IMR-90 (cell line): ENCODE measurements at regions not wholly inside any gene's neighbourhood (a gene's known extent, or its start where the extent isn't known, plus 50 kb on each side); places are given as distances from the start of the nearest gene placed in this dataset.

ENCODE experiments used
- ATAC-seq: fragments of 200-7000 bp; cut with Tn5 transposase; 2 replicates; pipeline ENCODE4 v1.9.1; 2020; ENCODE audit warnings: low read depth, mild to moderate bottlenecking, moderate library complexity
- BruUV-seq: library from RNA; stranded (reverse); fragments of 400-500 nt; replicated peaks from 2 replicates; lab custom pipeline; 2021; lab: Mats Ljungman, UMichigan
- CTCF ChIA-PET: fragments of 300-600 bp; formaldehyde crosslinking; extraction: SDS; loops from one replicate; lab custom pipeline; 2021; ENCODE audit warnings: antibody characterized with exemption; lab: Yijun Ruan, JAX
- POLR2A ChIA-PET: fragments of 300-600 bp; sonication (Branson Sonifier 250); formaldehyde crosslinking; loops from one replicate; lab custom pipeline; 2022; ENCODE audit warnings: antibody characterized with exemption; ENCODE audit not compliant: unreplicated experiment; lab: Charles Lee
- DNase-seq: peaks from one replicate; pipeline ENCODE4 v3.0.0; 2013
- H2AFZ ChIP-seq: replicated peaks from 2 replicates; pipeline ENCODE3; 2013; ENCODE audit warnings: low read length, mild to moderate bottlenecking; ENCODE audit not compliant: poor library complexity
- H2AK5ac ChIP-seq: 2 replicates; pipeline ENCODE4 v1.6.1; 2013; ENCODE audit warnings: low read depth, low read length, inconsistent platforms
- H2AK9ac ChIP-seq: replicated peaks from 2 replicates; pipeline ENCODE3; 2013; ENCODE audit warnings: mild to moderate bottlenecking, low read depth, low read length, moderate library complexity; ENCODE audit not compliant: poor library complexity
- H2BK120ac ChIP-seq: 2 replicates; pipeline ENCODE4 v1.6.1; 2013; ENCODE audit warnings: low read depth, low read length, inconsistent platforms
- H2BK15ac ChIP-seq: 3 replicates; pipeline ENCODE4 v1.6.1; 2013; ENCODE audit warnings: low read depth, low read length, inconsistent platforms
- H2BK20ac ChIP-seq: 2 replicates; pipeline ENCODE4 v1.6.1; 2013; ENCODE audit warnings: low read depth, mild to moderate bottlenecking, inconsistent platforms, low read length, moderate library complexity
- H2BK5ac ChIP-seq: 2 replicates; pipeline ENCODE4 v1.6.1; 2013; ENCODE audit warnings: mild to moderate bottlenecking, low read depth, low read length, inconsistent platforms; ENCODE audit not compliant: poor library complexity, severe bottlenecking
- H3K14ac ChIP-seq: replicated peaks from 2 replicates; pipeline ENCODE4 v1.6.1; 2013; ENCODE audit warnings: low read depth, low read length, inconsistent platforms
- H3K18ac ChIP-seq: 2 replicates; pipeline ENCODE4 v1.6.1; 2013; ENCODE audit warnings: low read depth, low read length, control low read depth
- H3K23ac ChIP-seq: 2 replicates; pipeline ENCODE4 v1.6.1; 2013; ENCODE audit warnings: low read depth, low read length, inconsistent platforms
- H3K27ac ChIP-seq: 2 replicates; pipeline ENCODE4 v1.5.1; 2013; ENCODE audit warnings: mild to moderate bottlenecking, control low read depth, low read length; ENCODE audit not compliant: insufficient read depth
- H3K27me3 ChIP-seq: 2 replicates; pipeline ENCODE4 v1.6.1; 2013; ENCODE audit warnings: low read length; ENCODE audit not compliant: control insufficient read depth, insufficient read depth
- H3K36me3 ChIP-seq: 2 replicates; pipeline ENCODE4 v1.6.1; 2013; ENCODE audit warnings: low read length, mixed read lengths; ENCODE audit not compliant: control insufficient read depth, insufficient read depth
- H3K4ac ChIP-seq: 2 replicates; pipeline ENCODE4 v1.6.1; 2013; ENCODE audit warnings: low read depth, low read length, inconsistent platforms
- H3K4me1 ChIP-seq: 2 replicates; pipeline ENCODE4 v1.6.1; 2013; ENCODE audit warnings: low read length, mixed read lengths; ENCODE audit not compliant: control insufficient read depth, insufficient read depth
- H3K4me2 ChIP-seq: 2 replicates; pipeline ENCODE4 v1.6.1; 2013; ENCODE audit warnings: low read depth, mild to moderate bottlenecking, control low read depth, low read length, moderate library complexity
- H3K4me3 ChIP-seq: 2 replicates; pipeline ENCODE4 v1.5.1; 2013; ENCODE audit warnings: low read depth, mild to moderate bottlenecking, control low read depth, low read length, moderate library complexity; ENCODE audit not compliant: insufficient read depth
- H3K56ac ChIP-seq: 2 replicates; pipeline ENCODE4 v1.6.1; 2013; ENCODE audit warnings: low read length, inconsistent platforms; ENCODE audit not compliant: insufficient read depth; ENCODE audit errors: extremely low read depth
- H3K79me1 ChIP-seq, 2 experiments: 2 replicates each; pipeline ENCODE4 v1.6.1; 2013; ENCODE audit warnings: low read length in 2 of 2, inconsistent platforms in 1 of 2, low read depth in 1 of 2
- H3K9ac ChIP-seq: 2 replicates; pipeline ENCODE4 v1.6.1; 2013; ENCODE audit warnings: low read depth, low read length, control low read depth
- H3K9me1 ChIP-seq: 2 replicates; pipeline ENCODE4 v1.6.1; 2013; ENCODE audit warnings: low read length, inconsistent platforms; ENCODE audit not compliant: insufficient read depth
- H3K9me3 ChIP-seq: 2 replicates; pipeline ENCODE4 v1.6.1; 2013; ENCODE audit warnings: low read length; ENCODE audit not compliant: control insufficient read depth, insufficient read depth
- H4K20me1 ChIP-seq: 2 replicates; pipeline ENCODE4 v1.6.1; 2013; ENCODE audit warnings: low read length, inconsistent platforms; ENCODE audit not compliant: insufficient read depth
- H4K5ac ChIP-seq: 2 replicates; pipeline ENCODE4 v1.6.1; 2013; ENCODE audit warnings: mild to moderate bottlenecking, low read depth, low read length, control low read depth
- H4K8ac ChIP-seq, 2 experiments: 2 replicates each; pipeline ENCODE4 v1.6.1; 2013; ENCODE audit warnings: low read depth in 2 of 2, low read length in 2 of 2, control low read depth in 1 of 2, inconsistent platforms in 1 of 2
- H4K91ac ChIP-seq: 2 replicates; pipeline ENCODE4 v1.6.1; 2013; ENCODE audit warnings: low read depth, low read length, inconsistent platforms; ENCODE audit not compliant: insufficient read depth
- BHLHE40 ChIP-seq: fragments of 150-350 bp; IDR thresholded peaks from 2 replicates; pipeline ENCODE4 v1.6.1; 2016; ENCODE audit warnings: mild to moderate bottlenecking, low read depth, low read length
- CEBPB ChIP-seq: IDR thresholded peaks from 2 replicates; pipeline ENCODE4 v1.6.1; 2012; ENCODE audit warnings: low read depth, low read length, improper control_type of control experiment
- CHD1 ChIP-seq: IDR thresholded peaks from 2 replicates; pipeline ENCODE4 v1.6.1; 2012; ENCODE audit warnings: low read depth, low read length, improper control_type of control experiment
- CTCF ChIP-seq: conservative IDR thresholded peaks from 2 replicates; pipeline ENCODE4 v1.5.1; 2012; ENCODE audit warnings: mild to moderate bottlenecking, low read depth, low read length, improper control_type of control experiment
- ELK1 ChIP-seq: fragments of 150-350 bp; IDR thresholded peaks from 2 replicates; pipeline ENCODE4 v1.6.1; 2016; ENCODE audit warnings: low read depth, mild to moderate bottlenecking, low read length, moderate library complexity, borderline replicate concordance
- FOS ChIP-seq: fragments of 150-350 bp; IDR thresholded peaks from 2 replicates; pipeline ENCODE4 v1.6.1; 2016; ENCODE audit warnings: low read depth, low read length
- MAFK ChIP-seq: IDR thresholded peaks from 2 replicates; pipeline ENCODE4 v1.6.1; 2012; ENCODE audit warnings: low read depth, low read length, improper control_type of control experiment
- MAZ ChIP-seq: IDR thresholded peaks from 2 replicates; pipeline ENCODE4 v1.6.1; 2012; ENCODE audit warnings: low read depth, mild to moderate bottlenecking, low read length, improper control_type of control experiment, moderate library complexity, borderline replicate concordance
- MXI1 ChIP-seq: IDR thresholded peaks from 2 replicates; pipeline ENCODE4 v1.6.1; 2012; ENCODE audit warnings: low read depth, mild to moderate bottlenecking, low read length, moderate library complexity, borderline replicate concordance
- NFE2L2 ChIP-seq: fragments of 150-350 bp; IDR thresholded peaks from 2 replicates; pipeline ENCODE4 v1.6.1; 2016; ENCODE audit warnings: low read depth, mild to moderate bottlenecking, low read length
- POLR2A ChIP-seq: IDR thresholded peaks from 2 replicates; pipeline ENCODE4 v1.6.1; 2012; ENCODE audit warnings: mild to moderate bottlenecking, low read depth, low read length
- RAD21 ChIP-seq: IDR thresholded peaks from 2 replicates; pipeline ENCODE4 v1.6.1; 2012; ENCODE audit warnings: low read length, improper control_type of control experiment
- RCOR1 ChIP-seq: IDR thresholded peaks from 2 replicates; pipeline ENCODE4 v1.6.1; 2012; ENCODE audit warnings: mild to moderate bottlenecking, low read length, improper control_type of control experiment; ENCODE audit not compliant: insufficient replicate concordance
- RFX5 ChIP-seq: IDR thresholded peaks from 2 replicates; pipeline ENCODE4 v1.8.0; 2012; ENCODE audit warnings: low read depth, mild to moderate bottlenecking, low read length, moderate library complexity
- SMC3 ChIP-seq: fragments of 150-350 bp; IDR thresholded peaks from 2 replicates; pipeline ENCODE4 v1.6.1; 2016; ENCODE audit warnings: low read depth, mild to moderate bottlenecking, antibody characterized with exemption, low read length, moderate library complexity
- USF2 ChIP-seq: fragments of 150-350 bp; IDR thresholded peaks from 2 replicates; pipeline ENCODE4 v1.6.1; 2017; ENCODE audit warnings: mild to moderate bottlenecking, antibody characterized with exemption, low read length, low read depth
- WGBS, 2 experiments: methylation state at CpG; one replicate each; pipeline versions ENCODE4 v1.1.5 to v1.1.7; 2013; ENCODE audit warnings: missing lambda C conversion rate in 2 of 2; ENCODE audit not compliant: insufficient read length in 1 of 2; ENCODE audit errors: extremely low coverage in 2 of 2; 5-methylcytosine and 5-hydroxymethylcytosine counted together
- dilution Hi-C: fragments of 300-500 bp; cut with HindIII; formaldehyde crosslinking; loops from one replicate; pipeline ENCODE4 v1.14.3; 2018; ENCODE audit warnings: low sequenced_read_pairs; ENCODE audit not compliant: unreplicated experiment
- in situ Hi-C: fragments of 300-500 bp; cut with MboI; formaldehyde crosslinking; loops from 3 replicates; pipeline ENCODE4 v1.14.3; 2019; ENCODE audit warnings: low sequenced_read_pairs, inconsistent platforms, mixed read lengths
- intact Hi-C: fragments of 100-400 bp; cut with micrococcal nuclease; formaldehyde crosslinking; loops from 2 replicates; pipeline ENCODE4 v1.10.0; 2022

GRCh38 chr16:77650761-77651160 is 71.6 kb upstream of the NUDT7 start:
- Histone ChIP-seq H3K4ac (no peak overlapping the region), H4K8ac (no peak overlapping the region), H3K23ac (no peak overlapping the region), H3K18ac (no peak overlapping the region), H3K56ac (no peak overlapping the region), H2BK20ac (no peak overlapping the region), H4K20me1 (no peaks in the 10 kb centered on the region), H3K36me3 (no peaks in the 10 kb centered on the region), H2BK120ac (no peak overlapping the region), H4K5ac (no peak overlapping the region), H2BK5ac (no peak overlapping the region), H3K9me3 (no peaks in the 10 kb centered on the region), H4K91ac (no peak overlapping the region), H2BK15ac (no peak overlapping the region), H3K4me3 (no peak overlapping the region), H3K79me1 (no peaks in the 10 kb centered on the region), H2AK9ac (no peak overlapping the region), H3K27ac (no peak overlapping the region), H3K4me1 (no peaks in the 10 kb centered on the region), H3K27me3 (no peaks in the 10 kb centered on the region; the same call in 1 of the 2 replicates), H3K9me1 (no peaks in the 10 kb centered on the region), H2AFZ (no peak overlapping the region), H3K4me2 (no peak overlapping the region), H2AK5ac (no peak overlapping the region), H3K14ac (no peak overlapping the region), H3K9ac (no peak overlapping the region)
- CTCF ChIA-PET = interaction anchor here (1.2 kb wide), 1 partner anchor 9 kb away, joined by 3 read pairs; no protein-coding TSS in a partner anchor
- intact Hi-C loops = no loop called here
- 14% methylated on average over 1 of the region's 3 CpGs; no CpG with 5 or more reads in 1 of the 2 experiments for WGBS, 2 experiments
- in situ Hi-C loops = no loop called here
- no peak for DNase-seq
- no peak for ATAC-seq
- TF ChIP-seq ELK1 (no peak), USF2 (no peak), RAD21 (no peak), SMC3 (no peak), FOS (no peak), MXI1 (no peak), RCOR1 (no peak), RFX5 (no peak), BHLHE40 (no peak), MAFK (no peak), CEBPB (no peak), POLR2A (no peak), MAZ (no peak), CTCF (no peak), NFE2L2 (no peak), CHD1 (no peak)
- POLR2A ChIA-PET = no interaction called here
- dilution Hi-C loops = no loop called here
- no TSS peak for BruUV-seq
